K562 (cell line): ENCODE measurements at regions not wholly inside any gene's neighbourhood (a gene's known extent, or its start where the extent isn't known, plus 50 kb on each side); places are given as distances from the start of the nearest gene placed in this dataset.

Source experiments
- ATAC-seq: fragments of 200-7000 bp; cut with Tn5 transposase; 3 replicates; pipeline ENCODE4 v1.9.1; 2020; ENCODE audit warnings: moderate library complexity
- BruUV-seq: library from RNA; stranded (reverse); fragments of 400-500 nt; replicated peaks from 2 replicates; lab custom pipeline; 2021; lab: Mats Ljungman, UMichigan
- CTCF ChIA-PET: fragments of 300-600 bp; formaldehyde crosslinking; extraction: SDS; loops from one replicate; lab custom pipeline; 2021; ENCODE audit warnings: low intra/inter-chr PET ratio; lab: Yijun Ruan, JAX
- POLR2A ChIA-PET: fragments of 300-600, 350-650 bp; sonication (Branson Sonifier 250); formaldehyde crosslinking; extraction: SDS; loops from one replicate; lab custom pipeline; 2021; ENCODE audit warnings: antibody characterized with exemption, inconsistent platforms; lab: Yijun Ruan, JAX
- DNase-seq, 4 experiments: peaks; one replicate each; pipeline versions ENCODE4 v3.0.0 to v3.0.0-alpha.2; 2011 to 2018; ENCODE audit warnings: low spot score in 3 of 4, mixed read lengths in 3 of 4; ENCODE audit errors: extremely low read depth in 1 of 4
- FAIRE-seq: peaks from 2 replicates; lab custom pipeline; 2011; peaks lifted over from hg19 to GRCh38; lab: Jason Lieb, UNC
- H2AFZ ChIP-seq: 2 replicates; pipeline ENCODE4 v1.6.0; 2011; ENCODE audit warnings: low read depth, low read length, control low read depth, inconsistent platforms
- H3K27ac ChIP-seq: fragments of 200-600 bp; 3 replicates; pipeline ENCODE4 v1.8.0; 2011; ENCODE audit warnings: low read depth, mild to moderate bottlenecking, control low read depth, inconsistent platforms, low read length, moderate library complexity, mixed read lengths; ENCODE audit errors: extremely low read depth
- H3K27me3 ChIP-seq, 2 experiments: fragments of 300-600 bp in 1 of 2; 2 replicates in 1 of 2; 3 replicates in 1 of 2; pipeline versions ENCODE4 v1.6.0 to v1.8.0; 2011; ENCODE audit warnings: inconsistent platforms in 2 of 2, low read length in 2 of 2, mild to moderate bottlenecking in 1 of 2, mixed read lengths in 1 of 2, moderate library complexity in 1 of 2; ENCODE audit not compliant: control insufficient read depth in 2 of 2, insufficient read depth in 2 of 2
- H3K36me3 ChIP-seq: fragments of 300-600 bp; 3 replicates; pipeline ENCODE4 v1.8.0; 2011; ENCODE audit warnings: mild to moderate bottlenecking, low read length, inconsistent platforms; ENCODE audit not compliant: control insufficient read depth, insufficient read depth
- H3K4me1 ChIP-seq, 2 experiments: fragments of 200-600 bp in 1 of 2; replicated peaks in 1 of 2; 2 replicates in 1 of 2; 3 replicates in 1 of 2; pipeline versions ENCODE4 v1.5.1 to v1.8.0; 2011; ENCODE audit warnings: inconsistent platforms in 2 of 2, low read length in 2 of 2, mild to moderate bottlenecking in 1 of 2, mixed read lengths in 1 of 2, moderate library complexity in 1 of 2; ENCODE audit not compliant: control insufficient read depth in 2 of 2, insufficient read depth in 2 of 2
- H3K4me2 ChIP-seq: 2 replicates; pipeline ENCODE4 v1.6.1; 2011; ENCODE audit warnings: low read length, control low read depth, inconsistent platforms, mixed read lengths; ENCODE audit not compliant: insufficient read depth
- H3K4me3 ChIP-seq: fragments of 200-600 bp; sonication (generic), shearing (Covaris generic); 2 replicates; pipeline ENCODE4 v1.5.1; 2016; ENCODE audit warnings: control low read depth, inconsistent platforms
- H3K79me2 ChIP-seq: fragments of 200-600 bp; 3 replicates; pipeline ENCODE4 v1.8.0; 2011; ENCODE audit warnings: low read length, inconsistent platforms; ENCODE audit not compliant: control insufficient read depth, insufficient read depth
- H3K9ac ChIP-seq, 2 experiments: 2 replicates each; pipeline versions ENCODE4 v1.6.0 to v1.6.1; 2011; ENCODE audit warnings: low read depth in 2 of 2, low read length in 2 of 2, control low read depth in 1 of 2, inconsistent platforms in 1 of 2, mild to moderate bottlenecking in 1 of 2, mixed read lengths in 1 of 2; ENCODE audit not compliant: insufficient read depth in 1 of 2
- H3K9me1 ChIP-seq: one replicate; pipeline ENCODE4 v1.6.0; 2011; ENCODE audit warnings: inconsistent platforms, mild to moderate bottlenecking, low read length, moderate library complexity; ENCODE audit not compliant: control insufficient read depth, insufficient read depth
- H3K9me3 ChIP-seq: replicated peaks from 2 replicates; pipeline ENCODE4 v1.5.1; 2011; ENCODE audit warnings: low read depth, low read length, inconsistent platforms; ENCODE audit not compliant: control insufficient read depth, insufficient read depth
- H4K20me1 ChIP-seq: replicated peaks from 2 replicates; pipeline ENCODE4 v1.6.1; 2011; ENCODE audit warnings: low read length, inconsistent platforms, mixed read lengths; ENCODE audit not compliant: control insufficient read depth, insufficient read depth
- RFX5 ChIP-seq: IDR thresholded peaks from 2 replicates; pipeline ENCODE4 v1.6.1; 2011; ENCODE audit warnings: low read depth, mild to moderate bottlenecking, improper control_type of control experiment, low read length
- ZNF165 ChIP-seq: fragments of 250-450 bp; sonication (Bioruptor Pico); IDR thresholded peaks from 2 replicates; pipeline ENCODE4 v1.4.0; 2020; ENCODE audit warnings: borderline replicate concordance
- ZNF766 ChIP-seq: fragments of 200-800 bp; sonication (Bioruptor generic); conservative IDR thresholded peaks from 2 replicates; pipeline ENCODE4 v1.6.1; 2016; ENCODE audit warnings: missing genetic modification characterization, missing compliant biosample characterization
- WGBS: fragments of 100-300 bp; shearing (Covaris generic); methylation state at CpG from one replicate; pipeline ENCODE4 v1.1.6; 2016; ENCODE audit warnings: low coverage, mixed read lengths; ENCODE audit not compliant: insufficient coverage; ENCODE audit errors: missing lambda C conversion rate; 5-methylcytosine and 5-hydroxymethylcytosine counted together
- in situ Hi-C: fragments of 300-500 bp; cut with MboI; formaldehyde crosslinking; loops from 4 replicates; pipeline ENCODE4 v1.15.0; 2018; ENCODE audit warnings: inconsistent platforms, mixed read lengths
- intact Hi-C: fragments of 100-400 bp; cut with micrococcal nuclease; formaldehyde crosslinking; loops from 2 replicates; pipeline ENCODE4 v1.14.2; 2022
- TF ChIP-seq, protein P1 (sequence below): fragments of 450-650 bp; IDR thresholded peaks from 2 replicates; pipeline ENCODE4 v1.6.1; 2016; ENCODE audit warnings: missing biosample characterization, missing genetic modification characterization
- TF ChIP-seq, protein P2 (sequence below): sonication (generic); formaldehyde crosslinking; IDR thresholded peaks from 2 replicates; pipeline ENCODE4 v1.8.1; 2023; ENCODE audit warnings: mild to moderate bottlenecking, missing genetic modification reagents
- TF ChIP-seq, protein P3 (sequence below): fragments of 200-400 bp; formaldehyde crosslinking; IDR thresholded peaks from 2 replicates; pipeline ENCODE4 v1.6.1; 2017; ENCODE audit warnings: mild to moderate bottlenecking, low read depth, low read length, moderate library complexity

DNA sequence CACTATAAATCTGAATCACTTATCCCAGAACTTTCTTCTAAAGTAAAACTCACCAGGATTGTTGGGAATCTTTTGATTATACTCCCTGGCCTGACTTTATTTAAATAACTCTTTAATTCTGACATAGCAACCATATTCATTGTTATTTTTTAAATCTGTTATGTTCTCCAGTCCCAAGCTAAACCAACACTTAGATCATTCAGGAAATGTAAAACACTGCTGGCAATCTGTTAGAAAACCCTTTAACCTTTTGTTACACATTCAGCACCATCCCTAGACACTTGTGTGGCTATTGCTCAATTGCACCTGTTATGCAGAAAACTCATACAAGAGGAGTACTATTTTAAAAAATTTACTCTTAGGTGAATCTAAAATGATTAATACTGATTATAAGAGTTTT is 101.8 kb upstream of the NHSL1 start:
- no peak for TF ChIP-seq ZNF165 (CRISPR knock-in tag)
- TF ChIP-seq RFX5: no peak
- TF ChIP-seq, protein P1, sequence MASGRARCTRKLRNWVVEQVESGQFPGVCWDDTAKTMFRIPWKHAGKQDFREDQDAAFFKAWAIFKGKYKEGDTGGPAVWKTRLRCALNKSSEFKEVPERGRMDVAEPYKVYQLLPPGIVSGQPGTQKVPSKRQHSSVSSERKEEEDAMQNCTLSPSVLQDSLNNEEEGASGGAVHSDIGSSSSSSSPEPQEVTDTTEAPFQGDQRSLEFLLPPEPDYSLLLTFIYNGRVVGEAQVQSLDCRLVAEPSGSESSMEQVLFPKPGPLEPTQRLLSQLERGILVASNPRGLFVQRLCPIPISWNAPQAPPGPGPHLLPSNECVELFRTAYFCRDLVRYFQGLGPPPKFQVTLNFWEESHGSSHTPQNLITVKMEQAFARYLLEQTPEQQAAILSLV (tag): no peak
- no TSS peak for BruUV-seq
- Histone ChIP-seq H3K4me3 (no peak overlapping the region), H3K4me2 (no peak overlapping the region), H3K9ac (no peak overlapping the region), H3K9me3 (no peaks in the 10 kb centered on the region), H3K9me1 (no peaks in the 10 kb centered on the region), H3K27ac (no peak overlapping the region), H4K20me1 (no peaks in the 10 kb centered on the region), H3K79me2 (no peaks in the 10 kb centered on the region), H3K4me1 (no peaks in the 10 kb centered on the region), H2AFZ (no peak overlapping the region), H3K27me3 (peaks cover 6 to 20% of the 10 kb centered on the region in 2 experiments; a peak in 4 of 5 replicates), H3K36me3 (no peaks in the 10 kb centered on the region)
- FAIRE-seq (no peak), ATAC-seq (no peak), DNase-seq (no peak)
- ChIA-PET POLR2A (no interaction called here), CTCF (no interaction called here)
- in situ Hi-C loops: no loop called here
- intact Hi-C loops: no loop called here

DNA sequence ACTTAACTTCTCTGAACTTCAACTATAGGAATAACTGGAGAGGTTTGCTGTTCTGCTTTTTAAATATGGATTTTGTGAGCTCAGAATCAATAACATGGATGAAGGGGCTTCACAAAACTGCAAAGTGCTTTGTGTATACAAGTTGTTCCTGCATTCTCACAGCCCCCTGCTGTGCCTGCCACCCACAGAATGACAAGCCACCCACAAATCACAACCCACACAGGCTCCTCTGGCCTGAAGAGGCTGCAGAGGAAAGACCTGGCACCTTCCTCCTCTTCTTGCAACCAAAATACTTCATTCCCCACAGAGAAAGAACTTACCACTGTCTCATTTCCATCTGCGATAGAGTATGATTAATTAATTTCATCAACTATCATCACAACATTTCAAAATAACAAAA is 106.7 kb upstream of the NHSL1 start:
- CTCF ChIA-PET: no interaction called here
- in situ Hi-C loops (no loop called here), intact Hi-C loops (no loop called here)
- H3K79me2 ChIP-seq: no peaks in the 10 kb centered on the region
- 0% methylated on average over 1 of the region's 1 CpG for WGBS
- ATAC-seq: no peak
- H3K27me3 ChIP-seq: peaks cover 16 to 25% of the 10 kb centered on the region in 2 experiments
- DNase-seq: no peak
- H3K9me3 ChIP-seq: no peaks in the 10 kb centered on the region
- BruUV-seq: no TSS peak
- H4K20me1 ChIP-seq: no peaks in the 10 kb centered on the region
- H3K36me3 ChIP-seq: no peaks in the 10 kb centered on the region
- POLR2A ChIA-PET: interaction anchor here (1.3 kb wide), 1 partner anchor 30 kb away, joined by 3 read pairs; no protein-coding TSS in a partner anchor
- no peak overlapping the region for H3K9ac ChIP-seq
- no peak overlapping the region for H3K4me2 ChIP-seq
- no peaks in the 10 kb centered on the region for H3K4me1 ChIP-seq
- no peaks in the 10 kb centered on the region for H3K9me1 ChIP-seq
- H3K4me3 ChIP-seq: no peak overlapping the region
- TF ChIP-seq ZNF766 (CRISPR knock-in tag): no peak
- TF ChIP-seq, protein P2, sequence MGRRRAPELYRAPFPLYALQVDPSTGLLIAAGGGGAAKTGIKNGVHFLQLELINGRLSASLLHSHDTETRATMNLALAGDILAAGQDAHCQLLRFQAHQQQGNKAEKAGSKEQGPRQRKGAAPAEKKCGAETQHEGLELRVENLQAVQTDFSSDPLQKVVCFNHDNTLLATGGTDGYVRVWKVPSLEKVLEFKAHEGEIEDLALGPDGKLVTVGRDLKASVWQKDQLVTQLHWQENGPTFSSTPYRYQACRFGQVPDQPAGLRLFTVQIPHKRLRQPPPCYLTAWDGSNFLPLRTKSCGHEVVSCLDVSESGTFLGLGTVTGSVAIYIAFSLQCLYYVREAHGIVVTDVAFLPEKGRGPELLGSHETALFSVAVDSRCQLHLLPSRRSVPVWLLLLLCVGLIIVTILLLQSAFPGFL (CRISPR knock-in tag): no peak
- TF ChIP-seq, protein P3, sequence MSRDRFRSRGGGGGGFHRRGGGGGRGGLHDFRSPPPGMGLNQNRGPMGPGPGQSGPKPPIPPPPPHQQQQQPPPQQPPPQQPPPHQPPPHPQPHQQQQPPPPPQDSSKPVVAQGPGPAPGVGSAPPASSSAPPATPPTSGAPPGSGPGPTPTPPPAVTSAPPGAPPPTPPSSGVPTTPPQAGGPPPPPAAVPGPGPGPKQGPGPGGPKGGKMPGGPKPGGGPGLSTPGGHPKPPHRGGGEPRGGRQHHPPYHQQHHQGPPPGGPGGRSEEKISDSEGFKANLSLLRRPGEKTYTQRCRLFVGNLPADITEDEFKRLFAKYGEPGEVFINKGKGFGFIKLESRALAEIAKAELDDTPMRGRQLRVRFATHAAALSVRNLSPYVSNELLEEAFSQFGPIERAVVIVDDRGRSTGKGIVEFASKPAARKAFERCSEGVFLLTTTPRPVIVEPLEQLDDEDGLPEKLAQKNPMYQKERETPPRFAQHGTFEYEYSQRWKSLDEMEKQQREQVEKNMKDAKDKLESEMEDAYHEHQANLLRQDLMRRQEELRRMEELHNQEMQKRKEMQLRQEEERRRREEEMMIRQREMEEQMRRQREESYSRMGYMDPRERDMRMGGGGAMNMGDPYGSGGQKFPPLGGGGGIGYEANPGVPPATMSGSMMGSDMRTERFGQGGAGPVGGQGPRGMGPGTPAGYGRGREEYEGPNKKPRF: no peak
- H3K27ac ChIP-seq: no peak overlapping the region
- FAIRE-seq: no peak
- H2AFZ ChIP-seq: no peak overlapping the region
